ENCODE measurements at regions not wholly inside any gene's neighbourhood (a gene's known extent, or its start where the extent isn't known, plus 50 kb on each side); places are given as distances from the start of the nearest gene placed in this dataset.

DNA sequence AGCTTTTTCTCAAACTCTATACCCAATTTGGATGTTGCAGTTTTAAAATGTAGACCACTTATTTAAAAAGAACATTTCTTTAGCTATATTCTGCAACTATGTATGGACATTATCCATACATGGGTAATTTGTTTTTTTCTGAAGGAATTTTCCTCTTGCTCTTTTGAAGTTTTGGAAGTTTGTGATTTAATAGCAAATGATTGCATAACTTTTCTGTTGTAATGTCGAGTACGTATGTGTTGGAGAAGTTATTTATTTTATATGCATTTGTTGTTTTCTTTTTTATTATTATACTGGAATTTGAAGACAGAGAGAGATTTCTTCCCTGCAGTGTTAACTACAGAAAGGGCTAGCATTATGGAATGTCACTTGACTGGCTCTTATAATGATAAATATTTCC lies 207.7 kb upstream of the FANCL start:
- TF ChIP-seq EZH2 (optimal IDR thresholded peaks at IDR 0.05; ENCODE audit: low read depth, low read length): no peak
- TF ChIP-seq, protein P1, sequence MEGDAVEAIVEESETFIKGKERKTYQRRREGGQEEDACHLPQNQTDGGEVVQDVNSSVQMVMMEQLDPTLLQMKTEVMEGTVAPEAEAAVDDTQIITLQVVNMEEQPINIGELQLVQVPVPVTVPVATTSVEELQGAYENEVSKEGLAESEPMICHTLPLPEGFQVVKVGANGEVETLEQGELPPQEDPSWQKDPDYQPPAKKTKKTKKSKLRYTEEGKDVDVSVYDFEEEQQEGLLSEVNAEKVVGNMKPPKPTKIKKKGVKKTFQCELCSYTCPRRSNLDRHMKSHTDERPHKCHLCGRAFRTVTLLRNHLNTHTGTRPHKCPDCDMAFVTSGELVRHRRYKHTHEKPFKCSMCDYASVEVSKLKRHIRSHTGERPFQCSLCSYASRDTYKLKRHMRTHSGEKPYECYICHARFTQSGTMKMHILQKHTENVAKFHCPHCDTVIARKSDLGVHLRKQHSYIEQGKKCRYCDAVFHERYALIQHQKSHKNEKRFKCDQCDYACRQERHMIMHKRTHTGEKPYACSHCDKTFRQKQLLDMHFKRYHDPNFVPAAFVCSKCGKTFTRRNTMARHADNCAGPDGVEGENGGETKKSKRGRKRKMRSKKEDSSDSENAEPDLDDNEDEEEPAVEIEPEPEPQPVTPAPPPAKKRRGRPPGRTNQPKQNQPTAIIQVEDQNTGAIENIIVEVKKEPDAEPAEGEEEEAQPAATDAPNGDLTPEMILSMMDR (IDR thresholded peaks at IDR 0.05; ENCODE audit: low read length): no peak

All from MM.1S (cell line).